Activated T-helper 17 cell treated with anti-CD3 and anti-CD28 coated beads, Interleukin-2, amount 50 U/mL, for 72 hours (primary cell): ENCODE measurements at regions not wholly inside any gene's neighbourhood (a gene's known extent, or its start where the extent isn't known, plus 50 kb on each side); places are given as distances from the start of the nearest gene placed in this dataset.
A peak's percentile ranks its signal among the peaks of the same experiment; 100 is the strongest.

ENCODE experiments used
- ATAC-seq: fragments of 150-1000 bp; cut with Tn5 transposase; replicated peaks from 2 replicates; pipeline ENCODE4 v1.10.0; 2021; ENCODE audit warnings: mild to moderate bottlenecking, moderate library complexity
- H3K27ac Mint-ChIP-seq: one replicate; pipeline ENCODE4 v1.8.0; 2022; ENCODE audit warnings: mixed read lengths
- H3K27me3 Mint-ChIP-seq: one replicate; pipeline ENCODE4 v1.8.0; 2022; ENCODE audit warnings: mixed read lengths
- H3K36me3 Mint-ChIP-seq: one replicate; pipeline ENCODE4 v1.8.0; 2022; ENCODE audit warnings: low read depth, mild to moderate bottlenecking, mixed read lengths
- H3K4me1 Mint-ChIP-seq: one replicate; pipeline ENCODE4 v1.8.0; 2022; ENCODE audit warnings: mixed read lengths
- H3K4me3 Mint-ChIP-seq: one replicate; pipeline ENCODE4 v1.8.0; 2022; ENCODE audit warnings: mild to moderate bottlenecking, mixed read lengths
- H3K9me3 Mint-ChIP-seq: one replicate; pipeline ENCODE4 v1.8.0; 2022; ENCODE audit warnings: mixed read lengths

GRCh38 chr7:42858570-42858969 is 53.3 kb downstream of the C7orf25 start:
- ATAC-seq, result no peak
- H3K27me3 Mint-ChIP-seq, result peaks cover 37% of the 10 kb centered on the region
- no peak overlapping the region for H3K27ac Mint-ChIP-seq

DNA sequence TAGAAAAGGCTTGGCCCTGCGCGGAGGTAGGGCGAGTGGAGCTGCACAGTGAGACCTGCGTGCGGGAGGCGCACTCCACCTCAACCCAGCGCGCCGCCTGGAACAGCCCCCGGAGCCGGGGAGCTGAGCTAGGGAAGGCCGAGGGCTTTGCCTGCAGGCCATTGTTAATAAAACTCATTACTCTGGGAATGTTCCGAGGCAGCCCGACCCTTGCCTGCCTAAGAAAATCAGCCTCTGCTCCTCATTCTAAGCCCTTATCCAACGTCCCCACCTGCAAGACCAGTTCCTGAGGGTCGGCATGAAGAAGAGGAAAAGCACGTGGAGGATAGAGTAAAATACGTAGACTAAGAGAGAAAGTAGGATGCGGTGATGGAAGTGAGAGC is 55.3 kb downstream of the C7orf25 start:
- no peaks in the 10 kb centered on the region for H3K36me3 Mint-ChIP-seq
- no peak for ATAC-seq
- peaks cover 8% of the 10 kb centered on the region for H3K4me1 Mint-ChIP-seq
- no peak overlapping the region for H3K27ac Mint-ChIP-seq
- H3K9me3 Mint-ChIP-seq, result no peaks in the 10 kb centered on the region
- peak overlapping the region; percentile 78 for H3K4me3 Mint-ChIP-seq
- peaks cover 33% of the 10 kb centered on the region for H3K27me3 Mint-ChIP-seq

More at GRCh38 chr7:42858570-42858969, 53.3 kb downstream of the C7orf25 start:
- Mint-ChIP-seq H3K4me3 (no peak overlapping the region), H3K4me1 (peaks cover 8% of the 10 kb centered on the region), H3K9me3 (peaks cover 7% of the 10 kb centered on the region), H3K36me3 (no peaks in the 10 kb centered on the region)

GRCh38 chr7:42854571-42855118 is 57.2 kb downstream of the C7orf25 start:
- Mint-ChIP-seq H3K27me3 (peaks cover 32% of the 10 kb centered on the region), H3K27ac (no peak overlapping the region), H3K4me3 (no peak overlapping the region), H3K36me3 (no peaks in the 10 kb centered on the region), H3K9me3 (no peaks in the 10 kb centered on the region), H3K4me1 (peaks cover 8% of the 10 kb centered on the region)
- ATAC-seq, result no peak

DNA sequence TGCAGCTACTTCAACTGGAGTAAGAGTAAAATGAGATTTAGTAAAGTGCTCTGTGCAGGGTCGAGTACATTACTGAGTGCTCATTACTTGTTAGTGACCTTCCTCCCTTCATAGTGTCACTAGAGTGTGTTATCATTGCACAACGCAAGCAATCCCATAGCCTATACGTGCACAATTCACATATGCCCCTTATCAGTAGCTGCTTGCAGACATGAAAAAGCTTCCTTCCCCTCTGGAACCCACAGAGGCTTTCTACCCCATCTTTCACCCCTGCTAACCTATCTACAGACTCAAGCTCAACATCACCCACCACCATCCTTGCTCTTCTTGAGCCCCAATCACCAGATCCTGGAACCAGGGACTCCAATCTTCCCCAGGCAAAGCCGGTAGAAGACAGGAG is 59.3 kb downstream of the C7orf25 start:
- no peak overlapping the region for H3K4me3 Mint-ChIP-seq
- peaks cover 8% of the 10 kb centered on the region for H3K4me1 Mint-ChIP-seq
- no peaks in the 10 kb centered on the region for H3K36me3 Mint-ChIP-seq
- H3K27ac Mint-ChIP-seq, result no peak overlapping the region
- no peak for ATAC-seq
- H3K9me3 Mint-ChIP-seq, result no peaks in the 10 kb centered on the region
- peaks cover 41% of the 10 kb centered on the region for H3K27me3 Mint-ChIP-seq

DNA sequence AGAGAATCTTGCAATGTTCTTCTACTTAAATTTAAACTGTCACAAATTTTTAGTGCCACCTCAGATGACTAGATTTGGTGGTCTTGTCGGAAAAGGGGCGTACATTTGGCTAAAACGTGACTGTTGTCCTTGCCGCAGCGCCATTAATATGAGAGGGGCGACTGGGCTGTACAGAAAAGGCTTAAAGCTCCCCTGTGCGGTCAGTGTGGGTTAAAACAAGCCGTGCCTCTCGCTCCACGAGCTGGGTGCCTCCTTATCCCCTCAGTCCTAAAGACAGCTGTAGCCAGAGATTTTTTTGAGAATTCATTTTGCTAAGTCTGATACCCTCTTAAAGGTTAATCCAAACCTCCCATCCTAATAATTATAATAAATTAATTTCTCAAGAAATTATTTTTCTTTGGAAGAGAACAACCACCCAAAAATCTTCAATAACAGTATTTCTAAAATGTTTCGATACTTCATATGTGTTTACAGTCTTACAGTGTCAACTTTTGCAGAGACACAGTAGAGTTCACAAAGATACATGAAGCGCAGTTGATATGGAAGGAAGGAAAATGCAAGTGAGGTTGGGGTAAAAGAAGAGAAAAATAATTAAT is 68.6 kb downstream of the C7orf25 start:
- Mint-ChIP-seq H3K4me3 (no peak overlapping the region), H3K4me1 (no peaks in the 10 kb centered on the region), H3K9me3 (no peaks in the 10 kb centered on the region), H3K27ac (no peak overlapping the region), H3K36me3 (no peaks in the 10 kb centered on the region), H3K27me3 (peaks cover 31% of the 10 kb centered on the region)
- no peak for ATAC-seq

DNA sequence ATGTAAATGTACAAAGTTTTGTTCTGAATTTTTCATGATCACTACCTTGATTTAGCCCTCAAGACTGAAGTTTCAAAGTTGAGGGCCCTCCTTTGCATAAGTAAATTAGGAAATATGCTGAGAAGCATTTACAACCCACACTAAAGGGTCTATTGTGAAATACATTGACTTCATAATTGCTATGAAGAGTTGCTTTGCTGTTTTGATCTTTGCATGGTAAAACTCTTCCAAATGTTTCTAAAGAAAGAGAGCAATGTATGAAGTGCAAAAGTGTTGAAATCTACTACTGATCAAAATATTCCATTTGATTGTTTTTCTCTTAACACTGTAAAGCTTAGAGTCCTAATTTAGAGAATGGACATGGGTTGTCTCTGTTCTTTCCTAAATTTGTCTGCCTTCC is 77.2 kb downstream of the C7orf25 start:
- ATAC-seq, result no peak
- Mint-ChIP-seq H3K36me3 (no peaks in the 10 kb centered on the region), H3K4me1 (no peaks in the 10 kb centered on the region), H3K27me3 (peaks cover 20% of the 10 kb centered on the region), H3K27ac (no peak overlapping the region), H3K9me3 (no peaks in the 10 kb centered on the region), H3K4me3 (no peak overlapping the region)

DNA sequence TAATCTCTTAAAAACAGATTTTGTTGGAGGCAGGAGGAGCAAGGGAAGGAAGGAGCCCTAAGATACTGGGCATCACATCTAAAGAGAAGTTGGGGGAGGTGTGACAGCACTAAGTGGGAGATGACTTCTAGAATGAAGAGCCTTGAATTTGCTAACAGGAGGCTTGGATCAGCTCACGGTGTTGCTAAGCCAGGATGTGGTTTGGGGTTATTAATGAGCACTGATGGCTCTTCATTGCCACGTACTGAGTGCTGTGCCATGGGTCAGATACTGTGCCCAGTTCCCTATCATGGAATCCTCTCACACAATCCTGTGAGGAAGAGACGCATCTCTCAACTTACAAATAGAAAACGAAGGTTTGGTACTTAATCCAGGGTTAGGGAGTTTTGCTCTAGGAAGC is 78.5 kb downstream of the C7orf25 start:
- no peak for ATAC-seq
- H3K4me1 Mint-ChIP-seq, result no peaks in the 10 kb centered on the region
- H3K9me3 Mint-ChIP-seq, result no peaks in the 10 kb centered on the region
- no peaks in the 10 kb centered on the region for H3K36me3 Mint-ChIP-seq
- peaks cover 22% of the 10 kb centered on the region for H3K27me3 Mint-ChIP-seq
- H3K27ac Mint-ChIP-seq, result no peak overlapping the region
- H3K4me3 Mint-ChIP-seq, result no peak overlapping the region

DNA sequence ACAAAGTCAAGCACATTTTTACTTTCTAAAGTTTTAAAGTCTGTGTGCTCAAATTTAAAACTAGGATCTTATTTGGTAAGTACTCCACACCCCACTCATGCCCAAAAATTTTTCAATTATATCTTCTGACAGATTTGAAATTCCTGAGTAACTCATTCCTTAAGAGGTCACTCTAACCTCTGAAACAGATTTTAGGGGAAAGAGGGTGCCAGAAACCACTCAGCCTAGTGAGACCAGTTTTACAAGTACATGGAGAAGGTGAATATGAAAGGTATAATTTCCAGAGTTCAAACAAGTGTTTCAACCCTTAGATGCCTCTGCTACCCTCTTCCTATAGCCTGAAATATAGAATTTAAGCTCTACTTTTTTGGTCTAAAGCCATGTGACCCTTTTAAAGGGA is 79.2 kb downstream of the C7orf25 start:
- Mint-ChIP-seq H3K4me1 (no peaks in the 10 kb centered on the region), H3K27ac (no peak overlapping the region), H3K4me3 (no peak overlapping the region), H3K36me3 (no peaks in the 10 kb centered on the region), H3K9me3 (no peaks in the 10 kb centered on the region), H3K27me3 (peaks cover 17% of the 10 kb centered on the region)
- ATAC-seq, result no peak

DNA sequence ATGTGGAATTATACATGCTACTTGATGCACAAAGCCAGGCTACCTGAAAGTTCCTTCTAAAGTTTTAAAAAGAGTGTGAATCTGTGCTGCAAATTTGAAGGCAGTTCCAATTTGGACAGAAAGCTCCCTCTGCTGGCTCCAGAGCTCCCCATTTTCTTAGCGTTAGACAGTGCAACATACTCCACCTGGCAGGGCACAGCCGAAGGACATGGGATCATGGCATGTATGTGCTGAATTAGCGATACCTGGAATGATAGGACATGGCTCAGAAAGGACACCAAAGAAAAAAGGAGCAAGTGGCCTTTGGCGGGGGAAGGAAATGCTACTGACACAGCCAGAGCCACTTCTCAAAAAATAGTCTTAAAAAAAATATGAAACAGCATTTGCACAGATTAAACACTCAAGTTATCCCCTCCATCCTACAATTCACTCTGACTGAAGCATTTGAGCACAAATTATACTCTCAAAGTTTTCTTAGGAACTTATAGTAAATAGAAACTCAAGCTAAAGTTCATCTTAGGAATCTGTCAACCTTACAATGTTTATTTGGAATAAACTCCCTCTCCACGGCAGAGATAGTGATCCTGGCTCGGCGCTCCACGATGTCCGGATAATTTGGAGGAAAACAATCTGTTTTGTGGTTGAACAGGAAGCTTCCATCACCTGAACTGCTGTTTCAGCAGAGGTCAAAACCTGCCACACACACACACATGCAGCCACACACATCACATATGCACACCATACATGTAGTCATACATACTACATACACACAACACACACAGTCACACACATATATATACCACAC is 80.0 kb downstream of the C7orf25 start:
- Mint-ChIP-seq H3K27ac (no peak overlapping the region), H3K4me1 (no peaks in the 10 kb centered on the region), H3K36me3 (no peaks in the 10 kb centered on the region), H3K27me3 (peaks cover 16% of the 10 kb centered on the region), H3K9me3 (no peaks in the 10 kb centered on the region), H3K4me3 (no peak overlapping the region)
- no peak for ATAC-seq

DNA sequence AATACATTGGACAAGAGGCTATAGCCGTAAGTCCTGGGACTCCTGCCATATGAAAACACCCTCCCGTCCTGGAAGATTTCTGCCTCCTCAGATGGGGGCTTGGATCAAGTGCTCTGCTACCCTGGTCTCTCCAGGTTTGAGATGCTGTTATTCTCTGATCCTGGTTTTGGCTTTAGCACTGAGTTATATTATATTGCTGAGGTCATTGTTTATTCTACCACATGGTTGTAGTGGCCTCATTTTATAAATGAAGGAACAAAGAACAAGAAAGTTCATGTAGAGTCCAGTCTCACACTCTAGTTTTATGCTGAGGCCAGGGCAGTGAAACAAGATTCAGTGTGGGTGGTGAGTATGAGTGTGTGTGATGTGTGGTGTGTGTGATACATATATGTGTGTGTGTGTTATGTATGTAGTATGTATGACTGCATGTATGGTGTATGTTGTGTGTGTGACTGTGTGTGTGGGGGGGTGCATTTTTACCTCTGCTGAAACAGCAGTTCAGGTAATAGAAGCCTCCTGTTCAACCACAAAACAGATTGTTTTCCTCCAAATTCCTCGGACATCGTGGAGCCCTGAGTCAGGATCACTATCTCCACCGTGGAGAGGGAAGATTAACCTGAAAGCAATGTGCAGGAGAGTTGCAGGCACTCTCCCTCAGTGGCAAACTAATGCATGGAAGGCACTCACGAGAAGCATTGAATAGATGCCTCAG is 80.7 kb downstream of the C7orf25 start:
- Mint-ChIP-seq H3K27me3 (peaks cover 16% of the 10 kb centered on the region), H3K9me3 (no peaks in the 10 kb centered on the region), H3K4me3 (no peak overlapping the region), H3K4me1 (no peaks in the 10 kb centered on the region), H3K36me3 (no peaks in the 10 kb centered on the region), H3K27ac (no peak overlapping the region)
- no peak for ATAC-seq

DNA sequence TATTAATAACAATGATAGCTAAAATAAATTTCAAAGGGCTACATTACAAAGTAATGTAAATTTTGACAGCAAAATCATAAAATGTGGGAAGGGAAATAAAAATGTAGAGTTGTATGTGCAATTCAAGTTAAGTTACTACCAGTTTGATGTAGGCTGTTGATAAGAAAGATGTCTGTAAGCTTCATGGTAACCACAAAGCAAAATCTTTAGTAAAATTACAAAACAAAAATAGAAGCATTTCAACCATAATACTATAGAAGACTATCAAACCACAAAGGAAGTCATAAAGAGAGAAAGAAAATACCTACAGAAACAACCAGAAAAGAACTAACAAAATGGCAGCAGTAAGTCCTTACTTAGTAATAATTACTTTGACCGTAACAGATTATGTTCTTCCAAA is 99.1 kb downstream of the C7orf25 start:
- Mint-ChIP-seq H3K27ac (no peak overlapping the region), H3K36me3 (no peaks in the 10 kb centered on the region), H3K4me1 (no peaks in the 10 kb centered on the region), H3K4me3 (no peak overlapping the region), H3K27me3 (peaks cover 24% of the 10 kb centered on the region), H3K9me3 (peaks cover 11% of the 10 kb centered on the region)
- ATAC-seq, result no peak

GRCh38 chr7:42805601-42806000 is 106.3 kb downstream of the C7orf25 start:
- Mint-ChIP-seq H3K27ac (no peak overlapping the region), H3K36me3 (no peaks in the 10 kb centered on the region), H3K4me3 (no peak overlapping the region), H3K4me1 (no peaks in the 10 kb centered on the region), H3K27me3 (peaks cover 31% of the 10 kb centered on the region), H3K9me3 (peaks cover 32% of the 10 kb centered on the region)
- ATAC-seq, result no peak

- H3K4me3 Mint-ChIP-seq, result no peak overlapping the region
- no peak overlapping the region for H3K27ac Mint-ChIP-seq
- peaks cover 9% of the 10 kb centered on the region for H3K9me3 Mint-ChIP-seq
- no peaks in the 10 kb centered on the region for H3K4me1 Mint-ChIP-seq
- peaks cover 10% of the 10 kb centered on the region for H3K27me3 Mint-ChIP-seq
- no peaks in the 10 kb centered on the region for H3K36me3 Mint-ChIP-seq
- no peak for ATAC-seq
Observed at GRCh38 chr7:42794673-42795072, 117.2 kb downstream of the C7orf25 start.

- no peaks in the 10 kb centered on the region for H3K4me1 Mint-ChIP-seq
- peaks cover 4% of the 10 kb centered on the region for H3K27me3 Mint-ChIP-seq
- H3K4me3 Mint-ChIP-seq, result no peak overlapping the region
- no peak for ATAC-seq
- no peaks in the 10 kb centered on the region for H3K36me3 Mint-ChIP-seq
- H3K9me3 Mint-ChIP-seq, result peaks cover 4% of the 10 kb centered on the region
- H3K27ac Mint-ChIP-seq, result no peak overlapping the region
Observed at GRCh38 chr7:42792841-42793240, 119.0 kb downstream of the C7orf25 start.

- no peaks in the 10 kb centered on the region for H3K36me3 Mint-ChIP-seq
- peaks cover 10% of the 10 kb centered on the region for H3K27me3 Mint-ChIP-seq
- H3K27ac Mint-ChIP-seq, result no peak overlapping the region
- H3K9me3 Mint-ChIP-seq, result peaks cover 4% of the 10 kb centered on the region
- ATAC-seq, result no peak
- no peaks in the 10 kb centered on the region for H3K4me1 Mint-ChIP-seq
- H3K4me3 Mint-ChIP-seq, result no peak overlapping the region
Observed at GRCh38 chr7:42790196-42790595, 121.7 kb downstream of the C7orf25 start.
